Stimulated activated CD8-positive, alpha-beta memory T cell treated with anti-CD3 and anti-CD28 coated beads, Interleukin-7, amount 100 ng/mL, for 1 hour (primary cell): ENCODE measurements at regions not wholly inside any gene's neighbourhood (a gene's known extent, or its start where the extent isn't known, plus 50 kb on each side); places are given as distances from the start of the nearest gene placed in this dataset.

Experiments
- DNase-seq, 2 donors: peaks; one replicate each; pipeline ENCODE4 v3.0.0-alpha.2; 2020; ENCODE audit warnings: low read depth in 2 of 2

- DNase-seq, result no peak
Measured at GRCh38 chr11:11756718-11757117, 85.1 kb upstream of the USP47 start.

GRCh38 chr11:11755871-11756270 lies 85.9 kb upstream of the USP47 start:
- DNase-seq, result no peak

GRCh38 chr11:11752679-11753078 lies 89.1 kb upstream of the USP47 start:
- DNase-seq, result no peak

- no peak for DNase-seq
Measured at GRCh38 chr11:11750017-11750878, 91.5 kb upstream of the USP47 start.

- DNase-seq, result no peak
Measured at GRCh38 chr11:11748706-11749365, 92.9 kb upstream of the USP47 start.

GRCh38 chr11:11747570-11747969 lies 94.2 kb upstream of the USP47 start:
- DNase-seq, result no peak

- no peak for DNase-seq
Measured at GRCh38 chr11:11746449-11746848, 95.3 kb upstream of the USP47 start.

GRCh38 chr11:11743216-11743615 lies 98.6 kb upstream of the USP47 start:
- no peak for DNase-seq

- DNase-seq, result no peak
Measured at GRCh38 chr11:11742486-11742885, 99.3 kb upstream of the USP47 start.

GRCh38 chr11:11740836-11741235 lies 100.9 kb upstream of the USP47 start:
- DNase-seq, result no peak

- no peak for DNase-seq
Measured at GRCh38 chr11:11740073-11740702, 101.6 kb upstream of the USP47 start.

GRCh38 chr11:11738370-11738769 lies 103.4 kb upstream of the USP47 start:
- DNase-seq, result no peak

GRCh38 chr11:11735586-11735985 lies 106.2 kb upstream of the USP47 start:
- DNase-seq, result no peak

GRCh38 chr11:11733246-11733747 lies 108.5 kb upstream of the USP47 start:
- no peak for DNase-seq

GRCh38 chr11:11732116-11732515 lies 109.7 kb upstream of the USP47 start:
- DNase-seq, result no peak

- DNase-seq, result no peak
Measured at GRCh38 chr11:11731311-11732083, 109.7 kb upstream of the GALNT18 start.

GRCh38 chr11:11728386-11728785 lies 106.6 kb upstream of the GALNT18 start:
- DNase-seq, result no peak

GRCh38 chr11:11725438-11725837 lies 103.6 kb upstream of the GALNT18 start:
- no peak for DNase-seq

GRCh38 chr11:11724994-11725393 lies 103.2 kb upstream of the GALNT18 start:
- no peak for DNase-seq

- DNase-seq, result no peak
Measured at GRCh38 chr11:11722861-11723260, 101.1 kb upstream of the GALNT18 start.

- DNase-seq, result no peak
Measured at GRCh38 chr11:11722246-11722645, 100.4 kb upstream of the GALNT18 start.

GRCh38 chr11:11718511-11718910 lies 96.7 kb upstream of the GALNT18 start:
- no peak for DNase-seq
